Muscle layer of colon (tissue), 2 donors: ENCODE measurements at regions not wholly inside any gene's neighbourhood (a gene's known extent, or its start where the extent isn't known, plus 50 kb on each side); places are given as distances from the start of the nearest gene placed in this dataset.
"Not testable (repeated sequence)": the region's sequence is repeated elsewhere in the genome, so short reads cannot be mapped to it uniquely, and the experiment has no call there.

Experiments used
- H3K27ac ChIP-seq: one replicate; pipeline ENCODE4 v1.7.0; 2013; ENCODE audit warnings: low read depth, mild to moderate bottlenecking, low read length, moderate library complexity
- H3K27me3 ChIP-seq, 2 donors: one replicate each; pipeline ENCODE4 v1.7.0; 2013; ENCODE audit warnings: low read length in 2 of 2, mild to moderate bottlenecking in 2 of 2; ENCODE audit not compliant: insufficient read depth in 2 of 2, control insufficient read depth in 1 of 2
- H3K36me3 ChIP-seq: one replicate; pipeline ENCODE4 v1.7.0; 2013; ENCODE audit warnings: mild to moderate bottlenecking, low read length; ENCODE audit not compliant: insufficient read depth
- H3K4me1 ChIP-seq: one replicate; pipeline ENCODE4 v1.7.0; 2013; ENCODE audit warnings: mild to moderate bottlenecking, low read length; ENCODE audit not compliant: insufficient read depth
- H3K4me3 ChIP-seq, 2 donors: one replicate each; pipeline ENCODE4 v1.7.0; 2013; ENCODE audit warnings: low read length in 2 of 2, low read depth in 1 of 2, mild to moderate bottlenecking in 1 of 2, moderate library complexity in 1 of 2
- H3K9ac ChIP-seq: one replicate; pipeline ENCODE4 v1.7.0; 2013; ENCODE audit warnings: low read length
- H3K9me3 ChIP-seq: one replicate; pipeline ENCODE4 v1.7.0; 2013; ENCODE audit warnings: mild to moderate bottlenecking, low read length
- donor health status: abdominal sarcoma.
- donor health status: Adenocarcinoma of cecum.

- Histone ChIP-seq H3K27ac (no peak overlapping the region), H3K9ac (no peak overlapping the region), H3K36me3 (no peaks in the 10 kb centered on the region), H3K4me3 (no peak overlapping the region), H3K4me1 (no peaks in the 10 kb centered on the region), H3K9me3 (no peaks in the 10 kb centered on the region), H3K27me3 (no peaks in the 10 kb centered on the region)
Measured at GRCh38 chr16:59459806-59460205, 725.7 kb upstream of the GOT2 start.

- Histone ChIP-seq H3K4me1 (no peaks in the 10 kb centered on the region), H3K4me3 (no peak overlapping the region), H3K9ac (no peak overlapping the region), H3K9me3 (no peaks in the 10 kb centered on the region), H3K36me3 (no peaks in the 10 kb centered on the region), H3K27me3 (no peaks in the 10 kb centered on the region), H3K27ac (no peak overlapping the region)
Measured at GRCh38 chr16:59455497-59455896, 721.4 kb upstream of the GOT2 start.

GRCh38 chr16:59450513-59450912, 716.4 kb upstream of the GOT2 start:
- not testable (repeated sequence) for H3K9me3 ChIP-seq, H3K27ac ChIP-seq, H3K9ac ChIP-seq, H3K4me3 ChIP-seq, H3K4me1 ChIP-seq, H3K36me3 ChIP-seq, H3K27me3 ChIP-seq

GRCh38 chr16:59440502-59440901, 706.4 kb upstream of the GOT2 start:
- H3K9ac ChIP-seq = no peak overlapping the region
- H3K4me1 ChIP-seq = no peaks in the 10 kb centered on the region
- H3K36me3 ChIP-seq = no peaks in the 10 kb centered on the region
- H3K4me3 ChIP-seq = no peak overlapping the region
- H3K27me3 ChIP-seq = no peaks in the 10 kb centered on the region
- H3K9me3 ChIP-seq = no peaks in the 10 kb centered on the region
- H3K27ac ChIP-seq = no peak overlapping the region

- no peak overlapping the region for H3K9ac ChIP-seq
Measured at GRCh38 chr16:59432896-59433295, 698.8 kb upstream of the GOT2 start.

GRCh38 chr16:59432276-59432675, 698.2 kb upstream of the GOT2 start:
- no peak overlapping the region for H3K9ac ChIP-seq
- H3K9me3 ChIP-seq = no peaks in the 10 kb centered on the region
- no peaks in the 10 kb centered on the region for H3K27me3 ChIP-seq
- no peak overlapping the region for H3K4me3 ChIP-seq
- H3K36me3 ChIP-seq = no peaks in the 10 kb centered on the region
- no peak overlapping the region for H3K27ac ChIP-seq
- H3K4me1 ChIP-seq = no peaks in the 10 kb centered on the region

More at GRCh38 chr16:59432896-59433295, 698.8 kb upstream of the GOT2 start:
- Histone ChIP-seq H3K36me3 (no peaks in the 10 kb centered on the region), H3K27ac (no peak overlapping the region), H3K4me3 (no peak overlapping the region), H3K4me1 (no peaks in the 10 kb centered on the region), H3K9me3 (no peaks in the 10 kb centered on the region), H3K27me3 (no peaks in the 10 kb centered on the region)

GRCh38 chr16:59424714-59425273, 690.7 kb upstream of the GOT2 start:
- Histone ChIP-seq H3K4me3 (no peak overlapping the region), H3K9me3 (no peaks in the 10 kb centered on the region)

GRCh38 chr16:59411961-59412841, 678.1 kb upstream of the GOT2 start:
- H3K27ac ChIP-seq = no peak overlapping the region
- H3K36me3 ChIP-seq = no peaks in the 10 kb centered on the region
- H3K9ac ChIP-seq = no peak overlapping the region
- H3K9me3 ChIP-seq = no peaks in the 10 kb centered on the region
- H3K4me1 ChIP-seq = no peaks in the 10 kb centered on the region
- H3K27me3 ChIP-seq = no peaks in the 10 kb centered on the region
- no peak overlapping the region for H3K4me3 ChIP-seq

More at GRCh38 chr16:59424714-59425273, 690.7 kb upstream of the GOT2 start:
- H3K36me3 ChIP-seq = no peaks in the 10 kb centered on the region
- H3K9ac ChIP-seq = no peak overlapping the region
- H3K4me1 ChIP-seq = no peaks in the 10 kb centered on the region
- H3K27ac ChIP-seq = no peak overlapping the region
- H3K27me3 ChIP-seq = no peaks in the 10 kb centered on the region

GRCh38 chr16:59410451-59410850, 676.3 kb upstream of the GOT2 start:
- Histone ChIP-seq H3K9ac (no peak overlapping the region), H3K4me3 (no peak overlapping the region), H3K9me3 (no peaks in the 10 kb centered on the region), H3K27me3 (no peaks in the 10 kb centered on the region), H3K4me1 (no peaks in the 10 kb centered on the region), H3K27ac (no peak overlapping the region), H3K36me3 (no peaks in the 10 kb centered on the region)

- Histone ChIP-seq H3K4me1 (no peaks in the 10 kb centered on the region), H3K27ac (no peak overlapping the region), H3K27me3 (no peaks in the 10 kb centered on the region), H3K4me3 (no peak overlapping the region), H3K36me3 (no peaks in the 10 kb centered on the region), H3K9ac (no peak overlapping the region), H3K9me3 (no peaks in the 10 kb centered on the region)
Measured at GRCh38 chr16:59405802-59406201, 671.7 kb upstream of the GOT2 start.

- no peaks in the 10 kb centered on the region for H3K4me1 ChIP-seq
- no peaks in the 10 kb centered on the region for H3K27me3 ChIP-seq
- H3K27ac ChIP-seq = no peak overlapping the region
- no peaks in the 10 kb centered on the region for H3K9me3 ChIP-seq
- H3K9ac ChIP-seq = no peak overlapping the region
- no peaks in the 10 kb centered on the region for H3K36me3 ChIP-seq
- no peak overlapping the region for H3K4me3 ChIP-seq
Measured at GRCh38 chr16:59404509-59404908, 670.4 kb upstream of the GOT2 start.

GRCh38 chr16:59400830-59401229, 666.7 kb upstream of the GOT2 start:
- no peaks in the 10 kb centered on the region for H3K9me3 ChIP-seq
- H3K9ac ChIP-seq = no peak overlapping the region
- no peaks in the 10 kb centered on the region for H3K4me1 ChIP-seq
- H3K4me3 ChIP-seq = no peak overlapping the region
- H3K36me3 ChIP-seq = no peaks in the 10 kb centered on the region
- H3K27ac ChIP-seq = no peak overlapping the region
- H3K27me3 ChIP-seq = no peaks in the 10 kb centered on the region
